HG02623 (cell line): ENCODE measurements at regions not wholly inside any gene's neighbourhood (a gene's known extent, or its start where the extent isn't known, plus 50 kb on each side); places are given as distances from the start of the nearest gene placed in this dataset.
"Not testable (repeated sequence)": the region's sequence is repeated elsewhere in the genome, so short reads cannot be mapped to it uniquely, and the experiment has no call there.

Experiments used
- ATAC-seq: cut with Tn5 transposase; IDR thresholded peaks from one replicate; pipeline ENCODE4 v1.9.1; 2021; ENCODE audit warnings: moderate library complexity; ENCODE audit not compliant: unreplicated experiment

GRCh38 chr6:138656364-138657064, 117.1 kb upstream of the CCDC28A start:
- no peak for ATAC-seq

GRCh38 chr6:138657065-138657425, 116.5 kb upstream of the CCDC28A start:
- ATAC-seq, result no peak

- no peak for ATAC-seq
Measured at GRCh38 chr6:138659998-138660397, 113.6 kb upstream of the CCDC28A start.

GRCh38 chr6:138662471-138662870, 111.1 kb upstream of the CCDC28A start:
- ATAC-seq, result no peak

GRCh38 chr6:138663892-138664291, 109.7 kb upstream of the CCDC28A start:
- ATAC-seq, result no peak

GRCh38 chr6:138664745-138665144, 108.8 kb upstream of the CCDC28A start:
- no peak for ATAC-seq

GRCh38 chr6:138666636-138667035, 106.9 kb upstream of the CCDC28A start:
- no peak for ATAC-seq

- ATAC-seq, result no peak
Measured at GRCh38 chr6:138667408-138667807, 106.2 kb upstream of the CCDC28A start.

- ATAC-seq, result no peak
Measured at GRCh38 chr6:138671351-138671750, 102.2 kb upstream of the CCDC28A start.

GRCh38 chr6:138673346-138674014, 100.1 kb upstream of the CCDC28A start:
- no peak for ATAC-seq

- not testable (repeated sequence) for ATAC-seq
Measured at GRCh38 chr6:138674444-138674843, 99.1 kb upstream of the CCDC28A start.

- ATAC-seq, result no peak
Measured at GRCh38 chr6:138677538-138677937, 96.0 kb upstream of the CCDC28A start.

- no peak for ATAC-seq
Measured at GRCh38 chr6:138678168-138678567, 95.4 kb upstream of the CCDC28A start.

- ATAC-seq, result no peak
Measured at GRCh38 chr6:138680085-138680484, 93.5 kb upstream of the CCDC28A start.

GRCh38 chr6:138681627-138682026, 91.9 kb upstream of the CCDC28A start:
- ATAC-seq, result no peak

- no peak for ATAC-seq
Measured at GRCh38 chr6:138682704-138683527, 90.7 kb upstream of the CCDC28A start.

- no peak for ATAC-seq
Measured at GRCh38 chr6:138685257-138685656, 88.3 kb upstream of the CCDC28A start.

- ATAC-seq, result no peak
Measured at GRCh38 chr6:138685781-138686180, 87.8 kb upstream of the CCDC28A start.

- ATAC-seq, result no peak
Measured at GRCh38 chr6:138688580-138688979, 85.0 kb upstream of the CCDC28A start.

GRCh38 chr6:138689849-138690248, 83.7 kb upstream of the CCDC28A start:
- ATAC-seq, result no peak

- no peak for ATAC-seq
Measured at GRCh38 chr6:138690975-138691594, 82.5 kb upstream of the CCDC28A start.
